ENCODE measurements at regions not wholly inside any gene's neighbourhood (a gene's known extent, or its start where the extent isn't known, plus 50 kb on each side); places are given as distances from the start of the nearest gene placed in this dataset.
"Not testable (repeated sequence)": the region's sequence is repeated elsewhere in the genome, so short reads cannot be mapped to it uniquely, and the experiment has no call there.

DNA sequence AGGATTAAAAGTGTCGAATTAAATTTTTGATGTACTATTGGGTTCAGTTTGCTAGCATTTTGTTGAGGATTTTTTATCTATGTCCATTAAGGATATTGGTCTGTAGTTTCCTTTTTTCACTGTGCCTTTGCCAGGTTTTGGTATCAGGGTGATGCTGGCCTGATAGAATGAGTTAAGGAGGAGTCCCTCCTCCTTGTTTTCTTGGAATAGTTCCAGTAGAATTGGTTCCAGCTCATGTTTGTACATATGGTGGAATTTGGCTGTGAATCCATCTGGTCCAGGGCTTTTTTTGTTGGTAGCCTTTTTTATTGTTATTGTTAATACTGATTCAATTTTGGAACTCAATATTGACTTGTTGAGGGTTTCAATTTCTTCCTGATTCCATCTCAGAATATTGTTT is 141.8 kb downstream of the SIM1 start:
- DNase-seq, result no peak

- no peak for DNase-seq
These were observed 144.0 kb downstream of the SIM1 start for GRCh38 chr6:100320686-100321085.

- no peak for DNase-seq
These were observed 147.7 kb downstream of the SIM1 start for GRCh38 chr6:100317031-100317430.

DNA sequence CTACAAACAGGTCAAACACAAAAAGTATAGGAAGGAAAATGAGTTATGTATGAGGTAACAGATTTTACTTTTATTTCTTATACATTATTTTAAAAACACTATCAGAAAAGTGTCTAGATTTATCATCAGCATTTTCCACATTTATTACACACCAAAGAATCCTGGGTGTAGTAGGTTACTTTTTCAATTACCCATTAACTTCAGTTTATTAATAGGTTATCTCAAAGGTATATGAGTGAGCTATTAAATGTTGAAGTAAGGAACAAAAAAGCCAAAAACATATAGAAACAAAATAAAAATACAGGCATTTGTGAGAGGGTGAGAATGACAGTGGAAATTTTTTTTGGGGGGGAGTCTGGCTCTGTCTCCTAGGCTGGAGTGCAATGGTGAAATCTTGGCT is 150.5 kb downstream of the SIM1 start:
- no peak for DNase-seq

- DNase-seq, result no peak
These were observed 152.9 kb downstream of the SIM1 start for GRCh38 chr6:100311707-100312251.

GRCh38 chr6:100309174-100309573 is 155.5 kb downstream of the SIM1 start:
- no peak for DNase-seq

GRCh38 chr6:100307561-100307960 is 157.2 kb downstream of the SIM1 start:
- DNase-seq, result no peak

DNA sequence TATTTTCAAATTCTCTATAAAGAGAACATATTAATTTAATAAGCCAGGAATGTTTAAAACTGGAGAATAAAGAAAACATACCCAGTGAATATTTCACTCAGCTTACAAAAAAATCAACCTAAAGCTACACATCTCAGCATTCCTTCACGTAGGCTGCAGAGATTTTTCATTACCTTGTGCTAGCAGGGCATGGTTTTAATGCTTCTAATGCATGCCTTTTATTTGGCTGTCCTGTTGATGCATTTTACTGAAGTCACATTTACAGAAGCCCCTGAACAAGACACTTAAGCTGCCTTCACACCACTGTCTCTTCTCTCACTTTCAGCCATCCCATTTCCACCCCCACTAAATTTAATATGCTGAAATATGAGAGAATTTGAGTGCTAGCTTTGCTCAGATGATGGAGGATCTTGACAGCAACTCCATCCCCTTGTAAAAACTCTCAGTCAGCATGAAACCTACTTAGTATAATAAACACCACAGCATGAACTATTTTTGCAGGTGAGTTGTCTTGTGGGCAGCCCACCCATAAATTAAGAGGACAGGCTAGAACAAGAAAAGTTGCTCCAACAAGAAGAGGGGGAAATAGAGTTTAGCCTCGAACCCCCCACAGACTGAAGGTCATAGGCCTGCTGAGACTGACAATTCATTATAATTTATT is 159.4 kb downstream of the SIM1 start:
- DNase-seq, result no peak

DNA sequence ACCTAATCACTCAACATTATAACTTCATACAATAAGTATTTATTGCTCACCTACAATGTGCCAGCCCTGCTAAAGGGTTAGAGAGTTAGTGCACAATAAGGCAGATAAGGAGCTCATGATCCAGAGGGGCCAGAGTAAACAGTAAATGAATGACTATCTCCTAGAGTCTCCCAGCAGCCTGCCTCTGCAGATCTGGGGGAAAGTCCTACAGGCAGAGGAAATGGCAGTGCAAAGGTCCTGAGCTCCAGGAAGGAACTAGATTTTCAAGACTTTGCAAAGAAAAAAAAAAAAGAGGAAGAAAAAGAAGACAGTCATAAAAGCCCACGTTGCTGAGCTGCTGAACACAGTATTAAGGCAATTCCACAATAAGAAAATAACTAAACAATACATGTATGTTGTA is 160.1 kb downstream of the SIM1 start:
- no peak for DNase-seq

- DNase-seq, result no peak
These were observed 163.0 kb downstream of the SIM1 start for GRCh38 chr6:100301731-100302130.

DNA sequence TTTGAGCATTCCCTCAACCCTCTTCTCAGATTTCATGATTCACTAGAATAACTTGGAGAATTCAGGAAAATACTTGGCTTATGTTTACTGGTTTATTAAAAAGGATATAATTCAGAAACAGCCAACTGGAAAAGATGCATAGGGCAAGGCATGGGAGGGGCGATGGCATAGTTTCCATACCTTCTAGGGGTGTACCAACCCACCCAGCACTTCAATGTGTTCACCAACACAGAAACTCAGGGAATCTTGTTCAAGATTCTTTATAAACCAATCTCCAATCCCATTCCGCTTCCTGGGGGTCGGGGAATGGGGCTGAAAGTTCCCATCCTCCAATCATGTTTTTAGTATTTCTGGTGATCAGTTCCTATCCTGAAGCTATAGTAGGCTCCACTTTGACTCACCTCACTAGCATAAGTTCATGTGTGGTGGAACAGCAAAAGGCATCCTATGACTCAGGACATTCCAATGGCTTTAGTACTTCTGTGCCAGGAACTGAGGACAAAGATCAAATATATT is 164.4 kb downstream of the SIM1 start:
- DNase-seq, result no peak

DNA sequence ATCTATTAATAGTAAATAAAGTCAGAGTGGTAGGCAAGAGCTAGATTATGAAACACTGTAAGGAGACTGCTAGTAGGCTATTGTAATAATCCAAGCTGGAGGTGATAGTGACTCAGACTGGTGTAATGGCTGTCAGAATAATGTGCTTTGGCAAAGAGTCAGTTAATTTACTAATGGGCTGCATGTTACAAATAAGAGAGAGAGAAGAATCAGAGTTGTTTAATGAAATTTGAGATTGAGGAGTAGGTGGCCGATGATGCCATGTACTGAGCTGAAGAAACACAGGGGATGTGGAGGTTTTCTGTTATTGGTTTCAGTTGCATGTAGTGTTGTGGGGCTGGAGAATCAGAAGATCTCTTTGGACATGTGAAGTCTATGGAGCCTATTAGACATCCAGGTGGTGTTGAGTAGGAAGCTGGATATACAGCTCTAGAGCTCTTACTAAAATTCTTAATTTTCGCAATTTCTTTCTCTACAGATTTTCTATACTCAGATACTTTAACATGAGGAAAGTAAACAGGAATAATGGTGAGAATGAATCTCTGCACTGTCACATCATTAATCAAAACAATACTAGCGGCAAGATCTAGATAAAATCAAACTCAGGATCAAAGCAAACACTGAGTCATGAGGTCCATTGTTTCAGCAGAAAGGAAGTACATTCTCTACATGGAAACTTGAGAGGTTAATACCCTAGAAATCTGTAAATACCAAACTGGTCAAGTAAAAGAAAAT is 167.7 kb downstream of the SIM1 start:
- DNase-seq, result no peak

DNA sequence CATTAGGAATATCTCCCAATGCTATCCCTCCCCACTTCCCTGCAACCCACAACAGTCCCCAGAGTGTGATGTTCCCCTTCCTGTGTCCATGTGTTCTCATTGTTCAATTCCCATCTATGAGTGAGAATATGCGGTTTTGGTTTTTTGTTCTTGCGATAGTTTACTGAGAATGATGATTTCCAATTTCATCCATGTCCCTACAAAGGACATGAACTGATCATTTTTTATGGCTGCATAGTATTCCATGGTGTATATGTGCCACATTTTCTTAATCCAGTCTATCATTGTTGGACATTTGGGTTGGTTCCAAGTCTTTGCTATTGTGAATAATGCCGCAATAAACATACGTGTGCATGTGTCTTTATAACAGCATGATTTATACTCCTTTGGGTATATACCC is 169.5 kb downstream of the SIM1 start:
- DNase-seq, result not testable (repeated sequence)

DNA sequence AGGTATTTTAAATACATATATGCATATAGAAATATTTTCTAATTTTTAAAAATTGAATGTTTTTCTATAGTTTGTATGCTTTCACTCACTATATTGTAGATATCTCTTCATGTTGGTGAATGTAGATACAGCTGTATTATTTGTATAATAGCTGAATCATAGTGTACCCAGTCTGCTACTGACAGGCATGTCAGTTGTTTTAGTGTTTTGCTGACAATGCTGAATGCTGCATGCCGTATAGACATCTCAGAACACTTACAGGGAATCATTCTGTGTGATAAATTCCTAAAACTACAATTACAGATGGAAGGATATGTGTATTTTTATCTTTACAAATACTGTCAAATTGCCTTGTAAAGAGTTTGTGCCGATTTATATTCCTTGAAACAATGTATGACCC is 175.4 kb downstream of the SIM1 start:
- no peak for DNase-seq

DNA sequence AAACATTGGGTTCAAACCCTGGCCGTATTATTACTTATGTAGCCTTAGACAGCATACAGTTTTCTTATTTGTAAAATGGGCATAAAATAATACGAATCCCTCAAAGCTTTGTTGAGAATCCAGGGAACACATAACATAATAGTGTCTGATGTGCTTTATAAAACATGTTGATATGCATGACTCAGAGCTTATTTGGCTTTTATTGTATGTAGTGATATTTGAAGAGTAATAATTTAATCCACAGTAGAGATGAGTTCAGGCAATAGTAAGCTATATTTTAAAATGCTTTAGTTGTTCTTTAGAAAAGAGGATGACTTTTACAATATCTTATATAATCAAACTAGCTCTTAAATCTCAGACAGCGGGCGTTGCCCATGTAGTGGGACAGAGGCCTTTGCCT is 176.4 kb downstream of the SIM1 start:
- DNase-seq, result no peak

DNA sequence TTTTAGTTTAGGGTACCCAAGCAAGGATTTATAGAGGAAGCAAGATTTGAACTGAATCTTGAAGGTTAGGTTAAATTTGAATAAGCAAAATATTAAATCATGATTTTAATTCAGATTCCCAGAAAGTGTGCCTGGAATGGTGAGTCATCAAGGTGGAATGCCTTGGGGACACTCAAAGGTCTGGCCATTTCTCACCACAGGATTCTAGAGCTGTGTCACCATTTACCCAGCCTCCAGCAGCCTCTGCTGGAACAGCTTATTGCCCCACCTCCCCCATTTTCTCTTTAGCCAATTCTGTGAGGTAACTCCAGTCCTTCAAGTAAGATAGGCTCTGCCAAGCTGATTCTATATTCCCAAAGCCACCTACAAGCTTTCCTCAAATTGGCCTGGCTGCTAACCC is 181.4 kb downstream of the SIM1 start:
- DNase-seq, result no peak

GRCh38 chr6:100281471-100281901 is 183.2 kb downstream of the SIM1 start:
- no peak for DNase-seq

GRCh38 chr6:100276311-100277057 is 188.2 kb downstream of the SIM1 start:
- no peak for DNase-seq

GRCh38 chr6:100274147-100274546 is 190.6 kb downstream of the SIM1 start:
- no peak for DNase-seq

GRCh38 chr6:100271625-100272024 is 193.1 kb downstream of the SIM1 start:
- DNase-seq, result no peak

- no peak for DNase-seq
These were observed 193.5 kb downstream of the SIM1 start for GRCh38 chr6:100271202-100271601.

- no peak for DNase-seq
These were observed 195.5 kb downstream of the SIM1 start for GRCh38 chr6:100269189-100269588.

DNA sequence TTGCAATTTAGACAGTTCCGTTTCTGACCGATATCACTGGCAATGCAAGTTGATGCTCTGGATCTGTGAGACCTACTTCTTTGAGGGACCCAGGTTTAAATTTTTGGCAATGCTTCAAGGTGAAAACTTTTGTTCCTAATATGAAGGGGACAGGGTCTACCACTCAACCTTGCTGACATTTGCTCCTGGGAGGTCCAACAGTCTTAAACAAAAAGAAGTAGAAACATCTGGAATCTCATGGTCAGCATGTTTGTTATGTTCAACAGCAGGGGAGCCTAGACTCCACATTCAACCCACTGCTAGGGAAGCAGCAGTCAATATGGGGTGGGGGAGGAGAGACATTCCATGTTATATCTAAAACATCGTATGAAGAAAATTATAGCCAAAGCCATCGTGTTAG is 196.4 kb downstream of the SIM1 start:
- no peak for DNase-seq

DNA sequence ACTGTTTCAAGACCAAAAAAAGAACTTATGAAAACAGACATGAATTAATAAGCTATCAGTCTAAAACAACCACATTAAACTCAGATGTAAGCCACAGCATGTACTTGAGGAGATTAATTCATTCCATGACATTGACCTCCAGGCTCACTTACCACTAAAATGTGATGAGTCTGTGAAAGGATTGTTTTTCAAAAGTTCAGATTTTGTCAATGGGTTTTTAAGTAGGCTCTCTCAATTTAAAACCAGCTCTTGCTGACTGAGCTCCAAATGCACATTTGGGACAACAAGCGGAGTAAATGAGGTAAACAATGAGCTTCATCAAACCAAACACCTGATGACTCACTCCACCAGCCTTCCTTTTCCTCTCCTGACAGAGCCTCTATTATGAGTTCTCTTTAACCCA is 197.0 kb downstream of the SIM1 start:
- no peak for DNase-seq
